GM12873 (cell line): ENCODE measurements at regions not wholly inside any gene's neighbourhood (a gene's known extent, or its start where the extent isn't known, plus 50 kb on each side); places are given as distances from the start of the nearest gene placed in this dataset.

Source experiments
- CTCF ChIP-seq: IDR thresholded peaks from 2 replicates; pipeline ENCODE4 v1.5.1; 2012; ENCODE audit warnings: low read depth, mild to moderate bottlenecking, moderate library complexity, low read length, control low read depth; ENCODE audit not compliant: insufficient read depth; ENCODE audit errors: missing control alignments

GRCh38 chr4:187602339-187603092 is 393.1 kb upstream of the ZFP42 start:
- no peak for TF ChIP-seq CTCF

- TF ChIP-seq CTCF, result no peak
These were observed 392.2 kb upstream of the ZFP42 start for GRCh38 chr4:187603093-187604025.

GRCh38 chr4:187604984-187605383 is 390.6 kb upstream of the ZFP42 start:
- no peak for TF ChIP-seq CTCF

GRCh38 chr4:187606581-187606980 is 389.0 kb upstream of the ZFP42 start:
- TF ChIP-seq CTCF, result peak; percentile 73

- TF ChIP-seq CTCF, result no peak
These were observed 387.6 kb upstream of the ZFP42 start for GRCh38 chr4:187608001-187608421.

- TF ChIP-seq CTCF, result no peak
These were observed 383.3 kb upstream of the ZFP42 start for GRCh38 chr4:187612301-187612700.

GRCh38 chr4:187613089-187613839 is 382.3 kb upstream of the ZFP42 start:
- no peak for TF ChIP-seq CTCF
